ENCODE measurements at regions not wholly inside any gene's neighbourhood (a gene's known extent, or its start where the extent isn't known, plus 50 kb on each side); places are given as distances from the start of the nearest gene placed in this dataset.

DNA sequence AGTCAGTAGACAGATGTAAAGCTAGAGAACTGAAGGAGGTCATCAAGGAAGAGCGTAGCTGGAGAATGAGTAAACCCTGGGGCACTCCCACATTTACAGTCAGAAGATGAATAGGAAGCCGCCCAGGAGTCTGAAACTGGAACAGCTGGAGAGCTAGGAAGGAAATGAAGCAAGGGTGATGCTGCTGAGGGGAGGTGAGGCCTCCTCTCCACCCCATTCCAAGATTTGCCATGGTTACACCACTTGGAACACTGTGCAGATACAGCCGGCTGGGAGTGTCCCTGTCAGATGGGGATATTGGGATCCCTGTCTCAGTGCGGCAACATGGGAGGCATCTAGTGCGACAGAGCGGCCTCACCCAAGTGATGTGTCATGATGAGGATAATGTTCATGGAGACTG lies 51.8 kb upstream of the GPI start:
- H3K27ac ChIP-seq = no peak overlapping the region
- TF ChIP-seq, protein P1, sequence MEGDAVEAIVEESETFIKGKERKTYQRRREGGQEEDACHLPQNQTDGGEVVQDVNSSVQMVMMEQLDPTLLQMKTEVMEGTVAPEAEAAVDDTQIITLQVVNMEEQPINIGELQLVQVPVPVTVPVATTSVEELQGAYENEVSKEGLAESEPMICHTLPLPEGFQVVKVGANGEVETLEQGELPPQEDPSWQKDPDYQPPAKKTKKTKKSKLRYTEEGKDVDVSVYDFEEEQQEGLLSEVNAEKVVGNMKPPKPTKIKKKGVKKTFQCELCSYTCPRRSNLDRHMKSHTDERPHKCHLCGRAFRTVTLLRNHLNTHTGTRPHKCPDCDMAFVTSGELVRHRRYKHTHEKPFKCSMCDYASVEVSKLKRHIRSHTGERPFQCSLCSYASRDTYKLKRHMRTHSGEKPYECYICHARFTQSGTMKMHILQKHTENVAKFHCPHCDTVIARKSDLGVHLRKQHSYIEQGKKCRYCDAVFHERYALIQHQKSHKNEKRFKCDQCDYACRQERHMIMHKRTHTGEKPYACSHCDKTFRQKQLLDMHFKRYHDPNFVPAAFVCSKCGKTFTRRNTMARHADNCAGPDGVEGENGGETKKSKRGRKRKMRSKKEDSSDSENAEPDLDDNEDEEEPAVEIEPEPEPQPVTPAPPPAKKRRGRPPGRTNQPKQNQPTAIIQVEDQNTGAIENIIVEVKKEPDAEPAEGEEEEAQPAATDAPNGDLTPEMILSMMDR (conservative IDR thresholded peaks at IDR 0.05) = no peak
- no peak for TF ChIP-seq ZFX (IDR thresholded peaks at IDR 0.05)

DNA sequence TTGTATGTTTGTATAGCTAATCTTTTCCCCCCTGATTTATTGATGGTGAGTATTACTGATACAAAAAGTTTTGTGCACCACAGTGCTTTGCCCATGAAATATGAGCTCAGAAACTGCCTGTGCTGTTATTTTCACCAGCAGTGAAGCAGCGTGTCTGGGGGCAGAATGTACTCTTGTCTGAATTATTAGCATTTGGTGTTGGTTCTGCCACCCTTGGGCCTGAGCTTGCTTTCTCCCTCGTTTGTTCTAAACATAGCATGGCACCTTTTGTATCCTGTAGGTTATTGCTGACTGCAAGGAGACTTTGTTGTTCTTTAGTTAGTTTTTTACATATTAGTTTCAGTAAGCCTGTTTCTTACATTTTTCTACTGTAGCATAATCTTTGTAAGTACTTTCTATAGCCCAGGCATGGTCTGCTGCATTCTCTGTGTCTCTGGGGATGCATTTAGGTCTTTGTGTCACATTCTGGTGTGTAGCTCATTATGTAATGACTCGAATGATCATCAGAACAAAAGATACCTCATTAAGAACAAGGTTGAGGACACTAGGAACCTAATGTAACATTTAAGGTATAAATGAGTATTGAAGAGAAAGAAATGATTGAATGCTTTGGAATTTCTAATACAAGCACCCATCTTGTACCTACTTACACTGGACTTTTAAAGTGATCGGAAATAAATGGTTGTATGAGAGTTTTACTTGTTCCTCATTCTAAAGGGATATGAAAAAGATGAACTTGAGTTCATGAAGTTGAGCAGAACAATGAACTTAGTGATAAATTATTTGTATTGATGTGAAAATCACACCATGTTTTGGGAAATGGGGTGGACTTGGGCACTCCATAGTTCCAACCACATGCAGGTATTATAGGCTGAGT lies 50.3 kb upstream of the GPI start:
- H3K27ac ChIP-seq = no peak overlapping the region

More for the DNA sequence above, 50.3 kb upstream of the GPI start:
- TF ChIP-seq, protein P1 (conservative IDR thresholded peaks at IDR 0.05) = no peak
- no peak for TF ChIP-seq ZFX (IDR thresholded peaks at IDR 0.05)

Measured in C4-2B (cell line).